Gastrocnemius medialis (tissue), 4 donors: ENCODE measurements at regions not wholly inside any gene's neighbourhood (a gene's known extent, or its start where the extent isn't known, plus 50 kb on each side); places are given as distances from the start of the nearest gene placed in this dataset.

Experiments used
- POLR2A ChIP-seq, 2 donors: fragments of 450-650 bp; IDR thresholded peaks; one replicate each; pipeline ENCODE4 v1.6.1; 2017; ENCODE audit warnings: antibody characterized with exemption in 2 of 2, mild to moderate bottlenecking in 2 of 2, moderate library complexity in 2 of 2
- TF ChIP-seq, protein P1 (sequence below), 5 experiments: fragments of 450-650 bp in 3 of 5; fragments of 200-600 bp in 2 of 5; sonication (generic) in 2 of 5; IDR thresholded peaks in 4 of 5; conservative IDR thresholded peaks in 1 of 5; 1 replicate in 4 of 5; 2 replicates in 1 of 5; pipeline ENCODE4 v1.5.1; 2016 to 2019; ENCODE audit warnings: antibody characterized with exemption in 5 of 5, mild to moderate bottlenecking in 3 of 5, moderate library complexity in 3 of 5

- TF ChIP-seq, protein P1, sequence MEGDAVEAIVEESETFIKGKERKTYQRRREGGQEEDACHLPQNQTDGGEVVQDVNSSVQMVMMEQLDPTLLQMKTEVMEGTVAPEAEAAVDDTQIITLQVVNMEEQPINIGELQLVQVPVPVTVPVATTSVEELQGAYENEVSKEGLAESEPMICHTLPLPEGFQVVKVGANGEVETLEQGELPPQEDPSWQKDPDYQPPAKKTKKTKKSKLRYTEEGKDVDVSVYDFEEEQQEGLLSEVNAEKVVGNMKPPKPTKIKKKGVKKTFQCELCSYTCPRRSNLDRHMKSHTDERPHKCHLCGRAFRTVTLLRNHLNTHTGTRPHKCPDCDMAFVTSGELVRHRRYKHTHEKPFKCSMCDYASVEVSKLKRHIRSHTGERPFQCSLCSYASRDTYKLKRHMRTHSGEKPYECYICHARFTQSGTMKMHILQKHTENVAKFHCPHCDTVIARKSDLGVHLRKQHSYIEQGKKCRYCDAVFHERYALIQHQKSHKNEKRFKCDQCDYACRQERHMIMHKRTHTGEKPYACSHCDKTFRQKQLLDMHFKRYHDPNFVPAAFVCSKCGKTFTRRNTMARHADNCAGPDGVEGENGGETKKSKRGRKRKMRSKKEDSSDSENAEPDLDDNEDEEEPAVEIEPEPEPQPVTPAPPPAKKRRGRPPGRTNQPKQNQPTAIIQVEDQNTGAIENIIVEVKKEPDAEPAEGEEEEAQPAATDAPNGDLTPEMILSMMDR (IDR thresholded peaks at IDR 0.05 in 4 of 5, conservative IDR thresholded peaks at IDR 0.05 in 1 of 5) = no peak
- TF ChIP-seq POLR2A (IDR thresholded peaks at IDR 0.05) = no peak
These were observed 56.5 kb upstream of the AMPD3 start for GRCh38 chr11:10398525-10398924.
